GM18861 (cell line): ENCODE measurements at regions not wholly inside any gene's neighbourhood (a gene's known extent, or its start where the extent isn't known, plus 50 kb on each side); places are given as distances from the start of the nearest gene placed in this dataset.

ENCODE experiments used
- ATAC-seq: cut with Tn5 transposase; IDR thresholded peaks from one replicate; pipeline ENCODE4 v1.9.1; 2021; ENCODE audit not compliant: unreplicated experiment

DNA sequence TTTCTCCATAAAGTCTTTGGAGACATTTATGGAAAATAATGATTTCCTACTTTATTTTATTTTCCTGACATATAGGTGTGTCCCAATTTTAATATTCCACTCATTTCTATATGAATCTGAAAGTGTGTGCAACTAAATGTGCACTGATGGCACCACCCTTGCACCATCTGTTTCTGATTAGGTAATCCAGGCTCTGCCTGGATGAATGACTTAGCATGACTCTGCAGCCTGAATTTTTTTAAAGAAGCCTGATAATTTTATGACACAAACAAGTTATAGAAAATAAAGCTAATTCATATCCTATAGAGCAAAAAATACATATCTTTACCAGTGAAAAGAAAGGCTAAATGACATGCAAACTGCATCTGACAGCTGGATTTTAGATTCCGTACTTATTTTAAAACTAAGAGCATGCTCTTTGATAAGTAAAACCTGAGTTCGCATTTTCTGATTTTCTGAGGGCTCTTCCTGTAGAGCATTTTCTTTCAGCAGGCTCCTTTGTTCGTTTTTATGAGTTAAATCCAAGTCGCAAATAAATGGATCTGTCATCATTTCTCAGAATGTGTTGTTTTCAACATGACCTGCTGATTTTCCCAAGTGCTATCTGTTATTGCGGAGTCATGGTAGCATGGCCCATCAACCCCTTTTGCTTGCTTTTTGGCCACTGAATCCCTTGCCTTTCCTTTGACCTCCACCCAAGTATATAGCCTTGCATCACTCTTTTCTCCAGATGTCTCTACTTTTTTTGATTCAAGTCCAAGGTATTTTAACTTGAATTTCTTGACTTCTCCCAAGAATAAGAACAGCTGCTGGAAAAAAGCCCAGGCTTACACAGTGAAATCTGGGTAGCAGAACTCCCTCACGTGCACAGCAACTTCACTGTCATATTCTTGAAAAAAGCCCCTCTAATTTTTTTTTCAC lies 52.8 kb upstream of the LYPLAL1 start:
- ATAC-seq: no peak

DNA sequence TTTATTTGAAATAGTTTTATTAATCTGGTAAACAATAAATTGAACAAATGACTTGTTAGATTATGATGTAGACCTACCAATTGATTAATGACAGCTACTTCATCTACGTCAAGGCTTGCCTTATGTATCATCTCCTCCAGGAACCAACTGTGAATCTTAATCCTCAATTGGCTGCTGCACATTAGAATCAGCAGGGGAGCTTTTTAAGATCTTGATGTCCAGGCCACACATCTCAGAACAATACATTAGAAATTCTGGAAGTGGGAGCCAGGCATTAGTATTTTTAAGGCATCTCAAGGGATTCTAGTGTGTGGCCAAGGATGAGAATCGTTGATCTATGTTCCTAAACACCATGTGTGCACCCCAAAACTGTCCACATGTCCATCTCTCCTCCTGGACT lies 52.0 kb upstream of the LYPLAL1 start:
- no peak for ATAC-seq

DNA sequence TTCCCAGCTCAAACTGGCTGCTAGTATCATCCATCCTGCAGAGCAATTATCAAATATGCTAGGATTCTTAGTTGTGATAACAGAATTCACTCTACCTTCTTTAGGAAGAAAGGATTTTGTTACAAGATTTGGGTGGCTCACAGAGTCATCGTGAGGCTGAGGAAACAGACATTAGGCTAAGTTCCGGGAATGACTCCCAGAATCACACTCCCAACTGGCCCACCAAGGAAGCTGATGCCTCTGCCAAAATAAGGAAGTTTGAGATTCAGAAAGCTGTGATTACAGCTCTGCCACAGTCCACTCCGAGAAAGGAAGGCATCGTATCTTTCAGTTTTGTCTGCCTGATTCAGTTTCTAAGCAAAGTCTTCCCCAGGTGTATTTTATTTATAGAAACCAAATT lies 50.6 kb upstream of the LYPLAL1 start:
- ATAC-seq: no peak
